NCI-H524 treated with DMSO at 0.1 percent for 48 hours (cell line): ENCODE measurements at regions not wholly inside any gene's neighbourhood (a gene's known extent, or its start where the extent isn't known, plus 50 kb on each side); places are given as distances from the start of the nearest gene placed in this dataset.
"Not testable (repeated sequence)": the region's sequence is repeated elsewhere in the genome, so short reads cannot be mapped to it uniquely, and the experiment has no call there.

Experiments
- DNase-seq: peaks from one replicate; lab custom pipeline; 2025; lab: John Stamatoyannopoulos, UW

DNA sequence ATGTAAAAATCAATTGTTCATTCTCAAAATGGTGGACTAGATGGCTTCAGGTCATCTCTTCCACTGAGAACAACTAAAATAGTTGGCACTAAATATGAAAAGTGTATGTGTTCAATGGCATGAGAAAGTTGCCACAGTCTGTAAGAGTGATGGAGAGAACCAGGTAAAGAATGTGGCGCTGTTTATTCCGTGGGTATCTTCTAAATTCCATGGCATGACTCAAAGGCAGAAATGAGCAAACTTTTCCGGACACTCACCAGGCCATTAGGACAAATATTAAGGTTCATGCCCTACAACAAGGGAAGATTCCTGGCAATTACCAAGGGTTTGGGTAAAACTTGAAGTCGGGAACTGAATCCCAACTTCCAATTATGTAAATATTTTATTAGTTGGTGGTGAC, 825.4 kb upstream of the CDH6 start:
- no peak for DNase-seq

DNA sequence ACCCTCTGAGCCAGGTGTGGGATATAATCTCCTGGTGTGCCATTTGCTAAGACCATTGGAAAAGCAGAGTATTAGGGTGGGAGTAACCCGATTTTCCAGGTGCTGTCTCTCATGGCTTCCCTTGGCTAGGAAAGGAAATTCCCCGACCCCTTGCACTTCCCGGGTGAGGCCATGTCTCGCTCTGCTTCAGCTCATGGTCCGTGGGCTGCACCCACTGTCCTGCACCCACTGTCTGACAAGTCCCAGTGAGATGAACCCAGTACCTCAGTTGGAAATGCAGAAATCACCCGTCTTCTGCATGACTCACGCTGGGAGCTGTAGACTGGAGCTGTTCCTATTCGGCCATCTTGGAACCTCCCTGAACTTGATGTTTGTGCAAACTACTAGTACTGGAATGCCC, 828.5 kb upstream of the CDH6 start:
- DNase-seq, result not testable (repeated sequence)

DNA sequence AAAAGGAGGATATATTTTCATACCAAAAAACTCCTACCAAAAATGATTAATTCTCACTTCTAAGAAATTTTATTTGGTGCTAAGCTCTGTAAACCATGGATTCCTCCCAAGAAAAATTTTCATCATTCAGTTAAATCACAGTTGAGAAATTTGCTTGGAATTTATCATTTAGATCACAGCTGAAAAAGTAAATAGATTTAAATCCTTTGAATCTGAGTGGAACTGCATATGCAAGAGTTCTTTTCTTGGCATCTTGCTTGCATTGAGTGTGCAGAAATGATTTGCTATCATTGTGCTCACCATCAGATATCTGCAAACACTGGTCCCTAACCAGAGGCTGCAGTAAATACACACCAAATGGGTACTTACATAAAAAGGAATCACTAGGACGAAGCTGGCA, 836.1 kb upstream of the CDH6 start:
- DNase-seq, result no peak

DNA sequence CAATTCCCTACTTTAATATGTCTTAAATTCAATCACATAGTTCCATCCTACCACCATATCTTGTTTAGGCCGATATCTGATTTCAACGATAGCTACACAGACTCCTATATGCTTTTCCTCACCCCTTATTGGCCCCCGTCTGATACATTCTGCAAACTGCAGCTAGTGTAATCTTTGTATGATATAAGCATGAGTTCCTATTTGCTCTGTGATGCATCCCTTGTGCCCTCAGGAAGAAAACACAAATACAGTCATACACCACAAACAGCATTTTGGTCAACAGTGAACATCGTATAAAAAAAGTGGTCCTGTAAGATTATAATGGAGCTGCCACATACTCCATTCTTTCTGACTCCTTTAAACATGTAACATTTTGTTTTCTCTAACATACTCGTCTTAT, 837.8 kb upstream of the CDH6 start:
- no peak for DNase-seq

DNA sequence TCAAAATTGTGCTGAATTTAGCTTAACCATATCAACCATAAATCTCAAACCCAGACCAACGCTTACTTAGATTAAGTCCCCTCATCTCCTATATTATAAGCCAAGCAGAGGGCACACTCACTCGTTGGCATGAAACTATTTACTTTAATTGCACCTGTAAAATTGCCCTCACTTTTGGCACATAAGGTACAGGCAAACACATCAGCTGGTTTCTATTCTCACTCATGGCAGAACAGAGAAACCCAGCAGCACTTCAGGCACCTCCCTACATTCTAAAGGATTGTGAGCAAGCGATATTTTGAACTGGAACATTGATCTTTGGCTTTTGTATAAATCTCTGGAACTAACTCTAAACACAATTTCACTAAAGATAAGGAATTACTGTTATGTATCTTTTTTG, 845.6 kb upstream of the CDH6 start:
- DNase-seq, result no peak

DNA sequence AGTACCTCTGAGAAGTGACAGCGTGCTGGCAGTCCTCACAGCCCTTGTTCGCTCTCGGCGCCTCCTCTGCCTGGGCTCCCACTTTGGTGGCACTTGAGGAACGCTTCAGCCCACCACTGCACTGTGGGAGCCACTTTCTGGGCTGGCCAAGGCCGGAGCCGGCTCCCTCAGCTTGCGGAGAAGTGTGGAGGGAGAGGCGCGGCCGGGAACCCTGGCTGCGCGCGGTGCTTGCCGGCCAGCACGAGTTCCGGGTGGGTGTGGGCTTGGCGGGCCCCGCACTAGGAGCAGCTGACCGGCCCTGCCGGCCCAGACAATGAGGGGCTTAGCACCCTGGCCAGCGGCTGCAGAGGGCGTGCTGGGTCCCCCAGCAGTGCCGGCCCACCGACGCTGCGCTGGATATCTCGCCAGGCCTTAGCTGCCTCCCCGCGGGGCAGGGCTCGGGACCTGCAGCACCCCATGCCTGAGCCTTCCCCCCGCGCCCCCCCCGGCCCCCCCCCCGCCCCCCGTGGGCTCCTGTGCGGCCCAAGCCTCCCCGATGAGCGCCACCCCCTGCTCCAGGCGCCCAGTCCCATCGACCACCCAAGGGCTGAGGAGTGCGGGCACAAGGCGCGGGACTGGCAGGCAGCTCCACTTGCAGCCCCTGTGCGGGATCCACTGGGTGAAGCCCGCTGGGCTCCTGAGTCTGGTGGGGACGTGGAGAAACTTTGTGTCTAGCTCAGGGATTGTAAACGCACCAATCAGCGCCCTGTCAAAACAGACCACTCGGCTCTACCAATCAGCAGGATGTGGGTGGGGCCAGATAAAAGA, 847.7 kb upstream of the CDH6 start:
- DNase-seq, result not testable (repeated sequence)

DNA sequence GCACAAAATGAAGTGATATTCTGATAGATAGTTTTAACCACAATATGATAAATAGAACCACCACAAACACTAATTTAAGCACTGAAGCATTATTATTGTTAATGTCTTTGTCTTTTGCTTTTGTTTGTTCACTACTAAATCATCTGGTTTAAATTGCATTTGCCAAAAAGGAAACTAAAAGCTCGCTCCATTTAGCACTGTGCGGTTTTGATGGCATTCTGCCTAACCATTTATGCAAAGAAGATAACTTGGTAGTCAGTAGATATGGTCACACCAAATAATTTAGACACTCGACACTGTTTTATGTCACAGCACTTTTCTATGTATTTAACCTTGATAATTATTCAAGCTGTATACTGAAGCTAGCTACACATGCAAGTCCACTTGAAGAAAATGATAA, 849.8 kb upstream of the CDH6 start:
- DNase-seq, result no peak

DNA sequence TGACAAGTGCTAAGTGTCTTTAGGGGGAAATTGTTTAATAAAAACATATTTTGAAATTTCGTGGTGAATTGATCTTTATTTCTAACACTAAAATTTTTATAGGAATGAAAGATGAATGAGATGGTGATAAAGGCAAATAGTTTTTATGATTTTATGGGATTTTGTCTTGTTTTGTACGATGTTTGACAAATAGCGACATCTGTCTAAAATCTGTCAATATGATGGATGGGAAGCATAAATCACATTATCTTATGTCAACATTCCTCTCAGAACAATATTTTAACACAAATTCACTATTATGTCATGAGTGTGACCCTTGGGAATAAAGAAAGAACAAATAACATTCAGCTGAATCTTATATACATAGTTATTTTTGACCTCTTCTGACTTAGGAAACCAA, 852.0 kb upstream of the CDH6 start:
- DNase-seq, result no peak

DNA sequence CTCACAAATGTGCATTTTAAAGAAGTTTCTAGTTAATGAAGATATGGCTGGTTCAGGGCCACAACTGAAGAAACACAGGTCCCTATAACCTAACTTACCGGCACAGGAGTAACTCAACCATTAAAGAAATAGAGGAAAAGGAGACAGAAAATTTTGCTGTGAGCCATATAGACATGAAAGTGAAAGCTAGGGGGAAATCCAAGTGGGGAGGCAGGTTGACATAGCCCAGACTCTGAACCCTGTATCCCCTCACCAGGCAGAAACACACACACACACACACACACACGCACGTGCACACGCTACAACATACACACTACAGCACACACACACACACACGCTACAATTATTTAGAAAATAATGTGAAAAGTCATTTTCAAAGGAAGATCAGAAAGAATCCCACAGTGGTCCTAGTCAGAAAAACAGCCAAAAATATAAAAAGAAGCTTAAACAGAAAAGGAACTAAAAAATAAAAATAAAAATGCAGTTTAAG, 856.4 kb upstream of the CDH6 start:
- DNase-seq, result no peak

DNA sequence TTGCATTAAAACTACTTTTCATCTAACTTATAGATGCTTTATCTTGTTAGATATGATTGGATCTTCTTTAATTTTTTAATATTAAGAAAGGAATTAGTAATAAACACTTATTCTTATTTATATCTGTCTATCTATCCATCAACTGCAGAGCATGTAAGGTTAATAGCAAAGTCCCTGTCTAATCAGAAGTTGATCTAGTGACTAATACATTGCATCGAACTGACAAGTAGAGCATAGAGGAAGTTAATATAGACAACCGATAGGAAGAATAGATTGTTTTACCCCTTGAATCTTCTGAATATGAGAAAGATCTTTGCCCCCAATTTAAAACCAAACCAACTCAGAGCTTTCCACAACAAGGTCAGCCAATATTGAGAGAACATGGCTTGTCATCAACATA, 862.0 kb upstream of the CDH6 start:
- DNase-seq, result no peak

DNA sequence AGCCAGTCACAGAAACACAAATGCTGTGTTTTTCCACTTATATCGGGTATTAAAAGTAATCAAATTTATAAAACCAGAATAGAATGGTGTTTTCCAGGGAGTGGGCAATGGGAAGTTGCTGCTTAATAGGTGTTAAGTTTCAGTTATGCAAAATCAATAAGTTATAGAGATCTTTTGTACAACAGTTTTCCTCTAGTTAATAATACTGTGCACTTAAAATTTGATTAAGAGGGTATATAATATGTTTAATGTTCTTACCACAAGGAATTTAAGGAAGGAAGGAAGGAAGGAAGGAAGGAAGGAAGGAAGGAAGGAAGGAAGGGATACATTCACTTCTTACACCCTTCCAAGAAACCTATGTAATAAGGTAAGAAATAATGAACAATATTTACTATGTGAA, 867.7 kb upstream of the CDH6 start:
- no peak for DNase-seq

DNA sequence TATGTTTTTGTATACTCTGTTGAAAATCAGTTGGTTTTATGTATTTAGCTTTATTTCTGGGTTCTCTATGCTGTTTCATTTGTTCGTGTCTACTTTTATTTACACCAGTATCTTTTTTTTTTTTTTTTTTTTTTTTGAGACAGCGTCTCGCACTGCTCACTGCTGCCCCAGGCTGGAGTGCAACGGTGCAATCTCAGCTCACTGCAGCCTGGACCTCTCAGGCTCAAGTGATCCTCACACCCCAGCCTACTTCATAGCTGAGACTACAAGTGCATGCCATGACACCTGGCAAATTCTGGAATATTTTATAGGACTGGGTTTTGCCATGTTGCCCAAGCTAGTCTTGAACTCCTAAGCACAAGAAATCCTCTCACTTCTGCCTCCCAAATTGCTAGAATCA, 869.4 kb upstream of the CDH6 start:
- DNase-seq, result no peak

DNA sequence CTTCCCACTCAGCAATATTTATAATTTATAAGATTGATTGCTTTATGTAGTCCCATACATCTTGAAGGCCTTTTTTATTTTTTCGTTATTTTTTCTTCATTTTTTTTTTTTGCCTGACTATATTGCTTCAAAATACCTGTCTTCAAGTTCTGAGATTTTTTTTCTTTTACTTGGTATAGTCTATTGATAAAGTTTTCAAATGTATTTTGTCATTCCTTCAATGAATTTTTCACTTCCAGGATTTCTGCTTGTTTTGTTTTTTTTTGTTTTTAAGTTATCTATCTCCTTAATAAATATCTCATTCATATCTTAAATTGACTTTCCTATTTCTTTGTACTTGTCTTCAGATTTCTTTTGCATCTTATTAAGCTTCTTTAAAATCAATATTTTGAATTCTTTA, 905.6 kb upstream of the CDH6 start:
- no peak for DNase-seq

DNA sequence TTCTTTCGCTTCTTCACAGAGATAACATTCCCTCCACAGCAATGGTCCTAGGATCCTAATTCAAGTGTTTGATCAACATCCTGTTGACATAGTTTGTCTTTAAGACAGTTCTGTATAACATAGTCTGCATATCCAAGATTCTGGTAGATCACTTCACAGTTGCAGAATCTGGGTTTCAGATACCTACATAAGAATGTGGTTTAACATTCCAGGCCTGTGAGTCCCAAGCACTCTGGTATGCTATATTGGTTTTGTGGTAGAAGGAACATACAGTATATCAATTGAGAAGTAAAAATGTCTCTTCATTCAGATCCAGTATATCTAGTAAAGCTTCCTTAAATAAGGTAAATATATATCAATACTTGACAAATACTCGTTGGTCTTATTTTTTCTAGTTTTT, 914.2 kb upstream of the CDH6 start:
- DNase-seq, result no peak

DNA sequence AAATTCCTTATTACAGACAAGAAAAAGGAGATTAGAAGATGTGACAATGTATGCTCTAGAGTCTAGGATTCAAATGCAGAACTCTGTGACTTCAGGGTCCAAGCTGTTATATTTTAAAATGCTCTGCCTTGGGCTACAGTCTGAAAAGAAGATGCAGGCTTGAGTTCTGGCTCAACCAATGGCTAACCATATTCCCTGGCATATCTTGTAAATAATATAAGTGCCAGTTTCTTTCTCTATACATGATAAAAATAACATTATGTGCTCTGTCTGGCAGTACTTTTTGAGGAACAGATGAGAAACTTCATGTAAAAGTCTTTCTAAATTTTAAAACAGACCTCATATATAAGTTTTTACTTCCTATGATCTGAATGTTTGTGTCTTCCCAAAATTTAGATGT, 926.5 kb upstream of the CDH6 start:
- DNase-seq, result no peak

DNA sequence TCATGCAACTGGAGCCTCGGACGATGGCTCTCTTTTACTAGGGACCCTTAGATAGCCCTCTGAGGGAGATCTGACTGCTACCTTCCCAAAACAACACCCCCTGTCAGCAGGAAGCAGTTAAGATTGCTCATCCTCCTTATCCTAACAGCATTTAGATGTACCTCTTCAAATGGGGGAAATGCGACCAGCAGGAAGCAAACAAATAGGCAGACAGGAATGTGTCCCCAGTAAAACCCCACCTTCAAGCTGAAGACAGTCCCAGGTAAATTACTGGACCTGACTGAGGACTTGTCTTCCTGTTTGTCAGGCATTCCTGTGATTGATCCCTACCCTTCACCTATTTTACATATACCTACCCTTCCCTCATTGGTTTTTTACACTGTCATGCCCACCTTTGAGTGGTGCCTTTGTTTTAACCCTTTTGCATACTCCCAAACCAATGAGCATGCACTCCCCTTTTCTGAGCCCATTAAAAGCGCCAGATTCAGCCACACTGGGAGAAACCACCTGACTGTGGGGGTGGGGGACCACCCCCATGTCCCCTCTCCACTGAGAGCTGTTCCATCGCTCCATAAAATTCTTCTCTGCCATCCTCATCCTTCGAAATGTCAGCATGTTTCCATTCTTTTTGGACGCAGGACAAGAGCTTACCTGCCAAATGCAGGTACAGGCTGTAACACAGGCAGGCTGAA, 954.0 kb upstream of the CDH6 start:
- DNase-seq, result no peak

DNA sequence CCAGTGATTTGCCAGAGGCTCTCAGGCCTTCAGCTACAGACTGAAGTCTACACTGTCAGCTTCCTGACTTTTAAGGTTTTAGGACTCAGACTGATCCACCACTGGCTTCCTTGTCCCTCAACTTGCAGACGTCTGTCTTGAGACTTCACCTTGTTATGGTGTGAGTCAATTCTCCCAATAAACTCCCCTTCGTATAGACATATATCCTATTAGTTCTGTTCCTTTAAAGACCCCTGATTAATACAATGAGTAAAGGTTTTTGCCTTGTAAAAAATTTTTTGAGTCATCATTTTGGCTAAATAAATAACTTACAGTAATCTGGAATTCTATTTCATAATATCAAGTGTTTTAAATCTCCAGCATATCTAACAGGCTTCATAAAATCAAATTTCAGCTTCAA, 956.3 kb upstream of the CDH6 start:
- no peak for DNase-seq

DNA sequence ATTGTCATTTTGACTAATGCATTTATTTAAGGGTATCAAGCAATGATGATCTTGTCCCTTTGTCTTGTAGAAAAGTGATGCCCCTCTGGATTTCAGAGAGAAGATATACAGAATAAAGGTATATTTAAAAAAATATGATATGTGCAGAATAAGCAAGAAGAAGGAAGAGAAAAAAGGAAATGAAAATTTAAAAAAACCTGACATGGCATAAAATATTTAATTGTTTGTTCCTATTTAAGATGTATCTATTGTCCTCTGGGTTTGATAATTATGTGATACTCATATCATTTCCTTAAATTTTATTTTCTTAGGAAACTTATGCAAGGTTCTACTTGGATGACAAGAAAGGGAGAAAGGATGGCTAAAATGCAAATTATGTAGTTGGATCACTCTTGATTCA, 983.7 kb upstream of the CDH6 start:
- DNase-seq, result no peak

DNA sequence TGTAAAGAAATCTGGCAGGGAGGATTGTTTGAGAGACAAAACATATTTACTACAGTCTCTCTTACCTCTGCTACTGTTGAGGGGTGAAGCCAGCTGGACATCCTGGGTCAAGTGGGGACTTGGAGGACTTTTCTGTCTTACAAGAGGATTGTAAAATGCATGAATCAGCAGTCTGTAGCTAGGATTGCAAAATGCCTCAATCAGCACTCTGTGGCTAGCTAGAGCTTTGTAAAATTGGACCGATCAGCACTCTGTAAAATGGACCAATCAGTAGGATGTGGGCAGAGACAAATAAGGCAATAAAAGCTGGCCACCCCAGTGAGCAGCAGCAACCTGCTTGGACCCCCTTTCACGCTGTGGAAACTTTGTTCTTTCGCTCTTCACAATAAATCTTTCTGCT, 995.8 kb upstream of the CDH6 start:
- no peak for DNase-seq

DNA sequence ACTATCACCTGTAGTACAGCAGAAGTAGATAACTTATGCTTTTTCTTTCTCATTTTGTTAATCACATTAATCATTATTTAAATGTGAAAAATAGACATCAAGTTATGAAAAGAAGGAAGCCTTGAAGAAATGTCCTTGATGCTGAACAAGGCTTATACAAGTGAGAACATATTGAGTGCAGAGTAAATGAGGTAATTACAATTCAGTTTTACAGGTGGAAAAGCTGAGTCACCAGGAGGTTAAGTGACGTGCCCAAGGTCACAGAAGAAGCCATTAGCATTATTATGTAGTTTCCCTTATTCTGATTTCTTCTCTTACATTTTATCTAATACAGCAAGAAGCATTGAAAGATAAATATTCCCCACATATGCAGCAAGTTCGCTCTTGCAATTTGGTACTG, 998.5 kb upstream of the CDH6 start:
- DNase-seq, result no peak

DNA sequence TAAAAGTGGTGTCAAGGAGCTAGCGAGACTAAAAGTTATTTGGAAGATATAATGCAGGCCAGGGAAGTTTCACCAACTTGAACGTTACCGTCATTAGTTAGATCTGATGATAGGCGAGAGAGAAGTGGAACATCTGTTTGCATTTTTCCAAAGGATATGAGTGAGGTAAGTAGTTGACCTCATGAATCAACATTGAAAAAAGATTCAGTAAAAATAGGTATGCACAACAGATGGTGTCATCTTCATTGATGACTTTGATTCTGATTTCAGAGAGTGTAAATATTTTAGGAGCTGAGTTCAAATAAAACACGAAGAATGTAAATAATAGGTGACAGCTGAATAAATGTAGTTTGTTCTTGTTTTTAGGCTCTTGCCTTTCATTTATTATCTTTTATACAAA, 998.9 kb upstream of the CDH6 start:
- peak; percentile 34 for DNase-seq

DNA sequence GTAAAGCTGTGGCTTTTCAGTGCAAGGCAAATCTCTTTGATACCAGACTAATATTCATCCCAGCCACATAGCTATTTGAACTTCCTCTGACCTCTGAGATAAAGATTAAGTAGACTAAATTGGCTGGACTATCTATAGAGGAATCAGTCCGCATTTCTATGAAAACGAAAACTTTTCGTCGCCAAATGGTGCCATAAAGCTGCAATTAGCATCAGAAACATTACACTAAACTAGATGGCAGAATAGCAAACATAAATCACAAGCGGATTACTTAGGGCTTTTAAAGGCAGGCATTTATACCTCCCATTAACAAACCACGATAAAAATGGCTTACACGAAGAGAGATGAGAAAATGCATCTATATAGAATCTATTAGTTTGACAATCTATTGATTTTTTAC, 1009.7 kb upstream of the CDH6 start:
- DNase-seq, result no peak

DNA sequence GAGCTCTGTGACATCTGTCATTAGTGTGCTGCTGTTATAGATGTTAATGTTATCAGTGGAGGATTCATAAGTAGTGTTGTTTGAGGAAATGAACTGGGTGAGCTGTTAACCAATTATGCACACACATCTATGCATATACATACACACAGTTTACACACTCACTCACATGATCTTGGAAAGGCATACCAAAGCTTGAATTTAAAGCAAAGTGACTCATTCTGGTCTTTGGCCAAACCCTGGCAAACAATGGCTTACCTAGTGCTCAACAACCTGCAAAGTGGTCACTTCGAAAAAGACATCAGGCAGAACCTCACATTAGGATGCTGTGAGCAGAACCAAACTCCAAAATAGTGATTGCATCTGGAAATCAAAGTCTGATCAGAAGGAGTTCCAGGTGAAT, 1037.3 kb upstream of the CDH6 start:
- DNase-seq, result no peak

DNA sequence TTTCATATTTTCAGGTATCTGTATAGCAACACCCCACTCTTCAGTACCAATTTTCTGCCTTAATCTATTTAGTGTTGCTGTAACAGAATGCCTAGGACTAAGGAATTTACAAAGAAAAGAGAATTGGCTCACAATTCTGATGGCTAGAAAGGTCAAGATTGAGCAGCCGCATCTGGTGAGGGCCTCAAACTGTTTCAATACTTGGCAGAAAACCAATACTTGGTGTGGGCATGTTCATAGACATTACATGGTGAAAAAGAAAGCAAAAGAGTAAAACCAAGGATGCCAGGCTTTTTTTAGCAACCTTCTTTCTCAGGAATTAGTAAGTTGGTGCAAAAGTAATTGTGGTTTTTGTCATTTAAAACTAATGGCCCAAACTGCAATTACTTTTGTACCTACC, 1041.1 kb upstream of the CDH6 start:
- no peak for DNase-seq
